ENCODE measurements at regions not wholly inside any gene's neighbourhood (a gene's known extent, or its start where the extent isn't known, plus 50 kb on each side); places are given as distances from the start of the nearest gene placed in this dataset.

- TF ChIP-seq CTCF (IDR thresholded peaks at IDR 0.05) (no peak), POLR2A (IDR thresholded peaks at IDR 0.05) (no peak)
These were observed 234.0 kb downstream of the EPHA4 start for GRCh38 chr2:221337957-221338685.

All from thyroid gland (tissue), 4 donors.